Left lung (tissue), 4 donors: ENCODE measurements at regions not wholly inside any gene's neighbourhood (a gene's known extent, or its start where the extent isn't known, plus 50 kb on each side); places are given as distances from the start of the nearest gene placed in this dataset.

ENCODE experiments used
- ATAC-seq: fragments of 200-7000 bp; cut with Tn5 transposase; one replicate; pipeline ENCODE4 v1.9.1; 2020; ENCODE audit warnings: moderate library complexity
- DNase-seq, 4 donors: peaks; one replicate each; pipeline ENCODE4 v3.0.0-alpha.2; 2013 to 2020
- H3K27ac ChIP-seq, 2 donors: fragments of 200-600 bp; sonication (generic) in 1 of 2; one replicate each; pipeline versions ENCODE4 v1.5.0 to v1.8.0; 2020 to 2021
- H3K27me3 ChIP-seq, 2 donors: fragments of 200-600 bp; sonication (generic) in 1 of 2; one replicate each; pipeline versions ENCODE4 v1.5.0 to v1.8.0; 2020 to 2021
- H3K36me3 ChIP-seq, 2 donors: fragments of 200-600 bp; sonication (generic) in 1 of 2; one replicate each; pipeline versions ENCODE4 v1.5.0 to v1.8.0; 2020 to 2021
- H3K4me1 ChIP-seq, 2 donors: fragments of 200-600 bp; one replicate each; pipeline ENCODE4 v1.8.0; 2021
- H3K4me3 ChIP-seq, 2 donors: fragments of 200-600 bp; sonication (generic) in 1 of 2; one replicate each; pipeline versions ENCODE4 v1.5.0 to v1.8.0; 2020 to 2021; ENCODE audit warnings: mild to moderate bottlenecking in 1 of 2
- H3K9me3 ChIP-seq, 2 donors: fragments of 200-600 bp; sonication (generic) in 1 of 2; one replicate each; pipeline versions ENCODE4 v1.5.0 to v1.8.0; 2020 to 2021
- CTCF ChIP-seq, 2 donors: fragments of 200-600 bp; sonication (generic) in 1 of 2; IDR thresholded peaks; one replicate each; pipeline versions ENCODE4 v1.5.0 to v1.8.0; 2021; ENCODE audit warnings: antibody characterized with exemption in 2 of 2
- intact Hi-C, 2 donors: fragments of 100-400 bp; cut with DNase I; formaldehyde crosslinking; loops; one replicate each; pipeline versions ENCODE4 v1.11.2 to v1.14.2; 2022
- donor health status: DM: no; HTN: yes; CAD: no.
- donor health status: DM: no; HTN: no; CAD: no.

GRCh38 chr13:106103779-106104178 lies 431.7 kb downstream of the EFNB2 start:
- ATAC-seq, result no peak
- Histone ChIP-seq H3K4me3 (no peak overlapping the region), H3K36me3 (no peaks in the 10 kb centered on the region), H3K9me3 (no peaks in the 10 kb centered on the region), H3K4me1 (no peaks in the 10 kb centered on the region), H3K27me3 (no peaks in the 10 kb centered on the region), H3K27ac (no peak overlapping the region)
- DNase-seq, result no peak
- TF ChIP-seq CTCF (IDR thresholded peaks at IDR 0.05), result no peak
- intact Hi-C loops, result no loop called here

GRCh38 chr13:106102786-106103185 lies 432.7 kb downstream of the EFNB2 start:
- TF ChIP-seq CTCF (IDR thresholded peaks at IDR 0.05), result no peak
- H3K9me3 ChIP-seq, result no peaks in the 10 kb centered on the region
- H3K36me3 ChIP-seq, result no peaks in the 10 kb centered on the region
- intact Hi-C loops, result no loop called here
- no peaks in the 10 kb centered on the region for H3K4me1 ChIP-seq
- ATAC-seq, result no peak
- no peaks in the 10 kb centered on the region for H3K27me3 ChIP-seq
- DNase-seq, result no peak
- no peak overlapping the region for H3K4me3 ChIP-seq
- no peak overlapping the region for H3K27ac ChIP-seq

- TF ChIP-seq CTCF (IDR thresholded peaks at IDR 0.05), result no peak
- H3K36me3 ChIP-seq, result no peaks in the 10 kb centered on the region
- H3K4me1 ChIP-seq, result no peaks in the 10 kb centered on the region
- intact Hi-C loops, result no loop called here
- no peak overlapping the region for H3K4me3 ChIP-seq
- H3K27ac ChIP-seq, result no peak overlapping the region
- no peaks in the 10 kb centered on the region for H3K9me3 ChIP-seq
- H3K27me3 ChIP-seq, result no peaks in the 10 kb centered on the region
- DNase-seq, result no peak
- no peak for ATAC-seq
Observed at GRCh38 chr13:106101201-106101600, 434.3 kb downstream of the EFNB2 start.

GRCh38 chr13:106100171-106100919 lies 435.1 kb downstream of the EFNB2 start:
- ATAC-seq (peak; percentile 90), DNase-seq (peak in 1 of 4 donors; percentile 16)
- Histone ChIP-seq H3K4me1 (no peaks in the 10 kb centered on the region), H3K27me3 (no peaks in the 10 kb centered on the region), H3K27ac (no peak overlapping the region), H3K36me3 (no peaks in the 10 kb centered on the region), H3K9me3 (no peaks in the 10 kb centered on the region), H3K4me3 (no peak overlapping the region)
- TF ChIP-seq CTCF (IDR thresholded peaks at IDR 0.05), result no peak
- intact Hi-C loops, result no loop called here

GRCh38 chr13:106099765-106100164 lies 435.7 kb downstream of the EFNB2 start:
- H3K27me3 ChIP-seq, result no peaks in the 10 kb centered on the region
- DNase-seq, result peak in 1 of 4 donors; percentile 68
- ATAC-seq, result no peak
- no peaks in the 10 kb centered on the region for H3K9me3 ChIP-seq
- intact Hi-C loops, result no loop called here
- no peak overlapping the region for H3K4me3 ChIP-seq
- H3K4me1 ChIP-seq, result no peaks in the 10 kb centered on the region
- no peaks in the 10 kb centered on the region for H3K36me3 ChIP-seq
- H3K27ac ChIP-seq, result no peak overlapping the region
- no peak for TF ChIP-seq CTCF (IDR thresholded peaks at IDR 0.05)
